PC-9 (cell line): ENCODE measurements at regions not wholly inside any gene's neighbourhood (a gene's known extent, or its start where the extent isn't known, plus 50 kb on each side); places are given as distances from the start of the nearest gene placed in this dataset.

ENCODE experiments used
- EZH2 ChIP-seq: fragments of 200-600 bp; sonication (generic); IDR thresholded peaks from 2 replicates; pipeline ENCODE4 v1.8.0; 2017; ENCODE audit warnings: antibody characterized with exemption, low read depth
- TF ChIP-seq, protein P1 (sequence below): fragments of 200-600 bp; sonication (generic); conservative IDR thresholded peaks from 2 replicates; pipeline ENCODE4 v1.6.1; 2017; ENCODE audit warnings: mixed run types, antibody characterized with exemption, mild to moderate bottlenecking, moderate library complexity

DNA sequence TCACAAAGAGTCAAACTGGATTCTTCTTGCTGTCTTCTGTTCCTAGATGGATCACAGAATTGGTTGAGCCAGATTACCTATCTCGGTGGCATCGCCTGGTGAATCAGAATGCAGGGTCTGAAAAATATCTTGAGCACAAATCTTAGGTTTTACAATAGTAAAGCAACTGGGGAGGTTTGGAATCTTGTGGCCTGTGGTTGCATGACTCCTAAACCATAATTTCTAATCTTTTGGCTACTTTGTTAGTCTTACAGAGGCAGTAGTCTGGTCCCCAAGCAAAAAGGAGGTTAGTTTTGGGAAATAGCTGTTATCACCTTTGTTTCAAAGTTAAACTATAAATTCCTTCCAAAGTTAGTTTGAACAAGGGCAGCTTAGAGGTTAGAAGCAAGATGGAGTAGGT is 1488.5 kb upstream of the FLRT2 start:
- TF ChIP-seq, protein P1, sequence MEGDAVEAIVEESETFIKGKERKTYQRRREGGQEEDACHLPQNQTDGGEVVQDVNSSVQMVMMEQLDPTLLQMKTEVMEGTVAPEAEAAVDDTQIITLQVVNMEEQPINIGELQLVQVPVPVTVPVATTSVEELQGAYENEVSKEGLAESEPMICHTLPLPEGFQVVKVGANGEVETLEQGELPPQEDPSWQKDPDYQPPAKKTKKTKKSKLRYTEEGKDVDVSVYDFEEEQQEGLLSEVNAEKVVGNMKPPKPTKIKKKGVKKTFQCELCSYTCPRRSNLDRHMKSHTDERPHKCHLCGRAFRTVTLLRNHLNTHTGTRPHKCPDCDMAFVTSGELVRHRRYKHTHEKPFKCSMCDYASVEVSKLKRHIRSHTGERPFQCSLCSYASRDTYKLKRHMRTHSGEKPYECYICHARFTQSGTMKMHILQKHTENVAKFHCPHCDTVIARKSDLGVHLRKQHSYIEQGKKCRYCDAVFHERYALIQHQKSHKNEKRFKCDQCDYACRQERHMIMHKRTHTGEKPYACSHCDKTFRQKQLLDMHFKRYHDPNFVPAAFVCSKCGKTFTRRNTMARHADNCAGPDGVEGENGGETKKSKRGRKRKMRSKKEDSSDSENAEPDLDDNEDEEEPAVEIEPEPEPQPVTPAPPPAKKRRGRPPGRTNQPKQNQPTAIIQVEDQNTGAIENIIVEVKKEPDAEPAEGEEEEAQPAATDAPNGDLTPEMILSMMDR, result no peak
- TF ChIP-seq EZH2, result no peak
